ENCODE measurements at regions not wholly inside any gene's neighbourhood (a gene's known extent, or its start where the extent isn't known, plus 50 kb on each side); places are given as distances from the start of the nearest gene placed in this dataset.

DNA sequence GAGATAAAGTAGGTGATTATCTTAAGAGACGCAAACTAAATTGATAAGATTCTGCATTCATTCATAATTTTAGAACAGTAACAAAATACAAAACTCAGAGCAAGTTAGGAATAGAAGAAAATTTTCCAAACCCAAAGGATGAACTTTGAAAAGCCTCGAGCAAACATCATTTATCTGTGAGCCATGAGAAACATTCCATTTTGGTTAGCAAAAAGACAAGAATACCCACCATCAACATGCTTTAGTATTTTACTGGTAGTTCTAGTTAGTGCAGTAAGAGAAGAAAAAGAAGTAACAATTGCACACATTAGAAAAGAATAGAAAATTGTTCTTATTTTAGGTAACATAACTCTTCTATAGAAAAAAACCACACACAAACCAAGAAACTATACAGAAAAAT lies 291.3 kb upstream of the TCF4 start:
- H3K9me3 Mint-ChIP-seq = no peaks in the 10 kb centered on the region
- H3K4me1 Mint-ChIP-seq = peaks cover 9% of the 10 kb centered on the region
- TF ChIP-seq, protein P1, sequence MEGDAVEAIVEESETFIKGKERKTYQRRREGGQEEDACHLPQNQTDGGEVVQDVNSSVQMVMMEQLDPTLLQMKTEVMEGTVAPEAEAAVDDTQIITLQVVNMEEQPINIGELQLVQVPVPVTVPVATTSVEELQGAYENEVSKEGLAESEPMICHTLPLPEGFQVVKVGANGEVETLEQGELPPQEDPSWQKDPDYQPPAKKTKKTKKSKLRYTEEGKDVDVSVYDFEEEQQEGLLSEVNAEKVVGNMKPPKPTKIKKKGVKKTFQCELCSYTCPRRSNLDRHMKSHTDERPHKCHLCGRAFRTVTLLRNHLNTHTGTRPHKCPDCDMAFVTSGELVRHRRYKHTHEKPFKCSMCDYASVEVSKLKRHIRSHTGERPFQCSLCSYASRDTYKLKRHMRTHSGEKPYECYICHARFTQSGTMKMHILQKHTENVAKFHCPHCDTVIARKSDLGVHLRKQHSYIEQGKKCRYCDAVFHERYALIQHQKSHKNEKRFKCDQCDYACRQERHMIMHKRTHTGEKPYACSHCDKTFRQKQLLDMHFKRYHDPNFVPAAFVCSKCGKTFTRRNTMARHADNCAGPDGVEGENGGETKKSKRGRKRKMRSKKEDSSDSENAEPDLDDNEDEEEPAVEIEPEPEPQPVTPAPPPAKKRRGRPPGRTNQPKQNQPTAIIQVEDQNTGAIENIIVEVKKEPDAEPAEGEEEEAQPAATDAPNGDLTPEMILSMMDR (IDR thresholded peaks at IDR 0.05; ENCODE audit: unreplicated experiment in 3 of 3) = no peak
- no peak overlapping the region for H3K27ac Mint-ChIP-seq
- no peaks in the 10 kb centered on the region for H3K27me3 Mint-ChIP-seq (ENCODE audit: low read depth)
- no peaks in the 10 kb centered on the region for H3K36me3 Mint-ChIP-seq (ENCODE audit: low read depth)
- H3K4me3 Mint-ChIP-seq = no peak overlapping the region

DNA sequence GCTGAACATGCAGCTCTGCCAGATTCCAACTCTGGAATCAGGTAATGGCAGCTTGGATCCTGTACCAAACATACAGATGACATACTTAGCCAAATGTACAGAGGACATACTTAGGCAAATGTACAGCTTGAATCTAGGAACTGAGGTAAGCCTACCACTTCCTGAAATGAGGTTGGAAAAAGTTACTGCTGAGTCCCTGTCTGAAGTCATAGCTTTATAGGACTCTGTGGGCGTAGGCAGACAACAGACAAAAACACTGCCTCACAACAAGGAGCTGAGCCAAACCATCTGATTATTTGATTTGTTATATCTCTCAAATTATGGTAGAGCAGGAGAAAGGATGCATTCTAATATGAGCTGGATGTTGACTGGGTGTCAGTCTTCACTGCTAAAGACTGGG lies 290.2 kb upstream of the TCF4 start:
- TF ChIP-seq, protein P1 (IDR thresholded peaks at IDR 0.05; ENCODE audit: unreplicated experiment in 3 of 3) = no peak
- H3K9me3 Mint-ChIP-seq = no peaks in the 10 kb centered on the region
- H3K4me1 Mint-ChIP-seq = peaks cover 9% of the 10 kb centered on the region
- no peak overlapping the region for H3K4me3 Mint-ChIP-seq
- H3K27me3 Mint-ChIP-seq (ENCODE audit: low read depth) = no peaks in the 10 kb centered on the region
- no peak overlapping the region for H3K27ac Mint-ChIP-seq
- H3K36me3 Mint-ChIP-seq (ENCODE audit: low read depth) = no peaks in the 10 kb centered on the region

DNA sequence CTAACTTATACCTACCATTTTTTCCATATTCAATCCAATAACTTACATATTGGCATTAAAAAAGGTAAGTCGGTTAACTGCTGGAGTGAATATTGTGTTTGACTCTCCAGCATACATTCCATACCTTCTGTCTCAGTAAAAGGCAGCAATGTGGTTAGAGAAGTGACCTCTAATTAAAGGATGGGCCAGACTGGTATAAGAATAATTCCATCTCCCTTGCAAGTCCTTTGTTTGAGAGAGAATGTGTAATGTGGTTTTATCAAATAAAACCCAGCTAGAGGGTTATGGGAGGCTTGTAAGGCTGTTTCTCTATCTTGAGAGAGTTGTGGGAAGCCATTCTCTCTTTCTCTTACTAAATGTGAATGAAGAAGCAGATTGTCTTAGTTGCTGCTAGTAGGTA lies 289.3 kb upstream of the TCF4 start:
- Mint-ChIP-seq H3K27ac (no peak overlapping the region), H3K27me3 (ENCODE audit: low read depth) (no peaks in the 10 kb centered on the region), H3K4me1 (peaks cover 9% of the 10 kb centered on the region), H3K36me3 (ENCODE audit: low read depth) (no peaks in the 10 kb centered on the region), H3K9me3 (no peaks in the 10 kb centered on the region), H3K4me3 (no peak overlapping the region)
- TF ChIP-seq, protein P1 (IDR thresholded peaks at IDR 0.05; ENCODE audit: unreplicated experiment in 3 of 3) = no peak

DNA sequence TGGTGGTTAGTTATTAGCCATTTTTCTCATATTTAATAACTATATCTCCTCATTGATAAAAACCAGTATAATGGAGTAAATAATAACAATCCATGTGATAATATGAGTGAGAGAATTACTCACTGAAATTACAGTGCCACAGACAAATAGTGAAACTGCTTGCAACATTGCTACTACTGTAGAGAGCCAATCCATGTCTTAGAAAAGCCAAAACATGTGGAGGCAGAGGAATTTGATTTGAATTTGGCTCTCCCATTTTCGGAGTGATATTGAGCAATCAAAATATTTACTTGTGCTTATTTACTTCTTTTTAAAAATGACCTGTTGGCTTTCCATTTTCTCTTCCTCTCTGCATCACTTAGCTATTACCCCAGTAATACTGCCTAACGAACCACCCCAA lies 288.3 kb upstream of the TCF4 start:
- Mint-ChIP-seq H3K36me3 (ENCODE audit: low read depth) (no peaks in the 10 kb centered on the region), H3K27me3 (ENCODE audit: low read depth) (no peaks in the 10 kb centered on the region), H3K27ac (no peak overlapping the region), H3K9me3 (no peaks in the 10 kb centered on the region), H3K4me1 (peaks cover 9% of the 10 kb centered on the region), H3K4me3 (no peak overlapping the region)
- TF ChIP-seq, protein P1 (IDR thresholded peaks at IDR 0.05; ENCODE audit: unreplicated experiment in 3 of 3) = no peak

DNA sequence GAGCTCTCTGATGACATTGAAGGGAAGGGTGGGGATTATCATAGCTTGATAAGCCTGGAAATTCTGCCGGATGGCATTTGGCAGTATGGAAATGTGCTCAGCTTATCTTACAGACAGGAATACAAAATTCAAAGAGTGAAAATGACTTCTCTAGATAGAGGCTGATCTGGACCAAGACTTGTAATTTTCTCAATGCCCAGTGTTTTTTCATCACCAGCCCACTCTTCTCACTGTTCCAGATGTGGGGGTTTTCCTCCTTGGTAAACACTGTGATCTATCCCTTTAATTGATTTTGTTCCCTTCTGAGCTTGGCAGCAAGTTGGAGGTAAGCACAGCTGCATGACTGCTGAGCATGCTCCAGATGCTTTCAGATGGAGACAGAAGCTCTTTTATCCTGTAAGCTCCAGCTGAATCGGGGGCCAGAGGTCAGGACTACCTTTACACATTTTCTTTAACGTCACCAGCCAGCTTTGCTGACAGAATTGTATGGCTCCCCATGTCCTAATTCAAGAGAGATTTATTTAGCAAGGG lies 287.4 kb upstream of the TCF4 start:
- H3K36me3 Mint-ChIP-seq (ENCODE audit: low read depth) = no peaks in the 10 kb centered on the region
- no peak overlapping the region for H3K4me3 Mint-ChIP-seq
- H3K4me1 Mint-ChIP-seq = peaks cover 14% of the 10 kb centered on the region
- H3K27me3 Mint-ChIP-seq (ENCODE audit: low read depth) = no peaks in the 10 kb centered on the region
- H3K9me3 Mint-ChIP-seq = no peaks in the 10 kb centered on the region
- TF ChIP-seq, protein P1 (IDR thresholded peaks at IDR 0.05; ENCODE audit: unreplicated experiment in 3 of 3) = no peak
- H3K27ac Mint-ChIP-seq = peak overlapping the region in 1 of 3 experiments; percentile 5

All from nephron (organoid).